ENCODE measurements at regions not wholly inside any gene's neighbourhood (a gene's known extent, or its start where the extent isn't known, plus 50 kb on each side); places are given as distances from the start of the nearest gene placed in this dataset.

- no peak for DNase-seq (ENCODE audit: low spot score)
Observed at GRCh38 chr2:41568648-41569047, 479.2 kb upstream of the PKDCC start.

- DNase-seq (ENCODE audit: low spot score), result no peak
Observed at GRCh38 chr2:41572154-41572553, 475.7 kb upstream of the PKDCC start.

GRCh38 chr2:41576423-41576822 is 471.4 kb upstream of the PKDCC start:
- no peak for DNase-seq (ENCODE audit: low spot score)

- DNase-seq (ENCODE audit: low spot score), result no peak
Observed at GRCh38 chr2:41579806-41580205, 468.0 kb upstream of the PKDCC start.

DNA sequence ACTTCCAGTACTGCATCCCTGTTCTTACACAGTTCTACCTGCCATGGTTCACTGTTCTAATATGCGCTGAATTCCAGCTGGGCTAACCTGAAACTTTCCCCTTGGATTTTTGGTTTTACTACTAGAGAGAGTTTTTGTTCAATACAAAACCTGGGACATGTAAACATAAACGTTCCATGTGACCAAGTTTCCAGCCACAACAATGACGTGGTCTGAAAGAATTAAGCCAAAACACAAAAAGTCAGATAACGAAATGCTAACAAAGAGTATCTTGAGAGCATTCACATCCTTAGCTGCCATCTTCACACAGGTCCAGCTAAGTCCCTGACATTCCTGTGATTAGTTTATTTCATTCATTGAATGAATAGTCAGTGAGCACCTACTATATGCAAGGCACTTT is 467.0 kb upstream of the PKDCC start:
- DNase-seq (ENCODE audit: low spot score), result no peak

- no peak for DNase-seq (ENCODE audit: low spot score)
Observed at GRCh38 chr2:41595240-41595639, 452.6 kb upstream of the PKDCC start.

- no peak for DNase-seq (ENCODE audit: low spot score)
Observed at GRCh38 chr2:41597680-41598079, 450.1 kb upstream of the PKDCC start.

GRCh38 chr2:41598161-41598894 is 449.5 kb upstream of the PKDCC start:
- no peak for DNase-seq (ENCODE audit: low spot score)

GRCh38 chr2:41600460-41600859 is 447.4 kb upstream of the PKDCC start:
- DNase-seq (ENCODE audit: low spot score), result no peak

DNA sequence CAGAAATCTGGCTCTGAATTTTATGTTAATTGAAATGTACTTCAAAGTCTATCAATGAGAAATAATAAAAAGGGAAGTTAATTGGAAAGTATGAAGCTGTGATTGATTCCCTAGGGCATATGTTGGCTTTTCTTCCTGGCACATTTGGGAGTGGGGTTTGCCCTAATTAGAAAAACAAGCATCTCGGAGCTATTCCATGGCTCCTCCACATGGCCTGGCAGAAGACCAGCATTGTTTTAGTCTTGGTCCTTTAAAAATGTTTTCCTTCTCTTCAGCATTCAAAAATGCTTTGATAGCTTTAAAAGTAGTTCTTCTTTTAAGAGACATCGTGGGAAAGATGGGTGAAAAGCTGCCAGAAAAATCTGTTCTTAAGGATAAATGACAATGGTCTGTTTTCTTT is 445.5 kb upstream of the PKDCC start:
- no peak for DNase-seq (ENCODE audit: low spot score)

DNA sequence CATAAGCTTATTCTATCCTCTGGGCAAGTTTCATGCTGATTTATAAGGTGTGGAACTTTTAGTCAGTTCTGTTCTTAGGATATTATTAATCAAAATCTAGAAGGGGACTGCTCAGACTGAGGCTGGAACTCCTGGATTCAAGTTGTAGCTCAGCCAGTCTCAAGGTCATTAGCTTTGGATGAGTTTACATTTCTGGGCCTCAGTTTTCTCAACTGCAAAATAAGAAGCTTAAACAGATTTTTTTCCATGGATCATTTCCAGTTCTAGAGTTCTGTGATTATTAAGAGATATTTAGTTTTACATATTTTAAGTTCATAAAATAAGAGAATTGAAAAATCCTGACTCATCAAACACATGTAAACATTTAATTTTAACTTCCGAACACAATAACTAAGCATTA is 442.5 kb upstream of the PKDCC start:
- DNase-seq (ENCODE audit: low spot score), result no peak

GRCh38 chr2:41605914-41606313 is 441.9 kb upstream of the PKDCC start:
- no peak for DNase-seq (ENCODE audit: low spot score)

GRCh38 chr2:41610501-41611190 is 437.2 kb upstream of the PKDCC start:
- DNase-seq (ENCODE audit: low spot score), result no peak

GRCh38 chr2:41618754-41619153 is 429.1 kb upstream of the PKDCC start:
- no peak for DNase-seq (ENCODE audit: low spot score)

- DNase-seq (ENCODE audit: low spot score), result no peak
Observed at GRCh38 chr2:41621095-41621494, 426.7 kb upstream of the PKDCC start.

- no peak for DNase-seq (ENCODE audit: low spot score)
Observed at GRCh38 chr2:41621563-41621962, 426.3 kb upstream of the PKDCC start.

GRCh38 chr2:41622301-41622700 is 425.5 kb upstream of the PKDCC start:
- DNase-seq (ENCODE audit: low spot score), result no peak

GRCh38 chr2:41626936-41627335 is 420.9 kb upstream of the PKDCC start:
- DNase-seq (ENCODE audit: low spot score), result no peak

DNA sequence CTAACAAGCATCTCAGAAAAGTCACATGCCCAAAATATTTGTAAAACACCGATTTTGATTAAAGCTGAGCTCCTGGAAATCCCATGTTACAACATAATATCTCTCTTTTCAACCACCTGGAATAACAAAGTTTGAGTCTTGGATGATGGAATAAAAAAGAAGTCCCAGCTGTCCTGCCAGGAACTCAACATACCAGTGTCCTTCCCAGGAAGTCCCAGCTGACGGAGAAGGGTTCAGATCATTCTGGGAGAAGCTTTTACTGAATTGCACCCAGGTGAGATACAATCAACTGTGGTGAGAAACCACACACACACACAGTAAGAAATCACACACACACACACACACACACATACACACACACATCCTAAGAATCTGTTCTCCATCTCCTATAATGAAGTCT is 413.1 kb upstream of the PKDCC start:
- no peak for DNase-seq (ENCODE audit: low spot score)

DNA sequence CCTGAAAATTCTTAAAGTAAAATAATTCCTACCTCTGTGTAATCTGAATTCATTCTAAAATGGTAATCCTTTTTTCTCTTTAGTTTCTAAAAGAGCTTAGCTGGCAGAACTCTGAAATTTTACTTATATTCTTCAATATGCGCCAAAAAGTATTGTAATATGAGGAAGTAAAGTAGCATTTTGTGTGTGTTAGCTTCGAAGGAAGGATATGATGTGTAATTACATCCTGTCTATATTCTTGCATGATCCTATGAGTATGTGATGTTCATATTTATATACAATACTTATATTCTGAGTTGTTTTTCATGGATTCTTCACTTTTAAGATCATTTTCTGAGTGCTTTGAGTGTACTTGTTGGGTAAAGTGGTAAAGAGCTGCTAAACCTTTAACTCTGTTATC is 402.9 kb upstream of the PKDCC start:
- no peak for DNase-seq (ENCODE audit: low spot score)

GRCh38 chr2:41647468-41648050 is 400.3 kb upstream of the PKDCC start:
- DNase-seq (ENCODE audit: low spot score), result no peak

DNA sequence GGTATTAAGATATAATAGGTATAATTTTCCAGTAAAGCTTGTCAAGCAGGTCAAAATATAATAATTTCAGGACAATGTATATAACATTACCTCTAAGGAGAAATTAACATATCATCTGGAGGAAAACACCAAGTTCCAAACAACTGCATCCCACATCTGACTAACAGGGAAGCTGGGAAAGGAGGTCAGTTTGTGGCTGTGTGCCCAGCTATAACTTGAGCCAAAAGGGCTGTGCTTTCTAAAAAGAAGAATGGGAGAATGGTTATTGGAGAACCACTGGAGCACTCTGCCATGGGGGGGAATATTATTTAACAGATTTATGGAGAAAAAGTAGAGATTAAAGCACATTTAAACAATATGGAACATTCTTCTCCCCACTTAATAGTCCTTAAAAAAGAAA is 390.6 kb upstream of the PKDCC start:
- DNase-seq (ENCODE audit: low spot score), result no peak

- no peak for DNase-seq (ENCODE audit: low spot score)
Observed at GRCh38 chr2:41659758-41660157, 388.1 kb upstream of the PKDCC start.

Data from mesenteric fat pad (tissue), 1 donor.